ENCODE measurements at regions not wholly inside any gene's neighbourhood (a gene's known extent, or its start where the extent isn't known, plus 50 kb on each side); places are given as distances from the start of the nearest gene placed in this dataset.

DNA sequence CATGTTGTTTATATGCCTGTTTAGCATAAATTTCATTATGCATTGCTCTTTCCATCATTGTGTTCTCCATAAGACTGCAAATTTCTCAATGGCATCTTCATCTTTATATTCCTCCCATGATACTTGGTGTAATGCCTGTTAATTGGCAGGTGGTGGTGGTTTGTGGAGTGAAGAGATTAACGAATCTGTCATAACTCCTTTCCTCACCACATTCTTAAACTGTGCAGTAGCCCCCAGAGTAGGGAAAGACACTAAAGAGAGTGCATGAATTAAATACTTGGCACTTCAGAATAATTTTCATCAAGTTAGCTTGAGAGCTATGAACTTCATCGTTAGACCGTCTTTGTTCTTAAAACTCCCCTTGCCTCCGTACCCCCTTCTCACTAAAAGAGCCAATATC, 329.7 kb downstream of the HS3ST3B1 start:
- H3K27ac Mint-ChIP-seq = no peak overlapping the region
- ATAC-seq (no peak), DNase-seq (no peak)
- no peaks in the 10 kb centered on the region for H3K36me3 Mint-ChIP-seq (ENCODE audit: low read depth)
- no peaks in the 10 kb centered on the region for H3K4me1 Mint-ChIP-seq (ENCODE audit: low read depth)
- CTCF ChIA-PET = no interaction called here
- no peak overlapping the region for H3K4me3 Mint-ChIP-seq
- H3K27me3 Mint-ChIP-seq (ENCODE audit: low read depth) = no peaks in the 10 kb centered on the region
- POLR2A ChIA-PET = no interaction called here
- no peaks in the 10 kb centered on the region for H3K9me3 Mint-ChIP-seq (ENCODE audit: insufficient read depth)

DNA sequence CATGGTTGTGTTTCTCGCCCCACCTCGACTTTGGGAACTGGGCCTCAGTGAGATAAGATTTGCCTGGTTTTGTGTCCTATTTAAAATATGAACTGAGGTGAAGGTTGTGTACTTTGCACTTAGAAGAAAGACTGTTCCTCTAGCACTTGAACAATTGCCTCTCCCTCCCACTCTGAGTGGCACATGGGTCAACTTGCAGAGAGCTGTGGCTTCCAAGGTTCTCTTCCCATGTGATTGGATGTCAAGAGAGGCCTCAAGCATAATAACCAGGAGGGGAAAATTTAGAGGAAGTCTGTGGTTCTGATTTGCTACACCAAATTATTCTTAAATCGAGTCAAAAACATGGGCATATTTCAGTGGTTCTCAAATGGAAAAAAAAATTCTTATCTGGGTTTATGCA, 329.2 kb downstream of the HS3ST3B1 start:
- no peak overlapping the region for H3K27ac Mint-ChIP-seq
- H3K4me3 Mint-ChIP-seq = no peak overlapping the region
- no peaks in the 10 kb centered on the region for H3K4me1 Mint-ChIP-seq (ENCODE audit: low read depth)
- CTCF ChIA-PET = no interaction called here
- no peak for ATAC-seq
- no peaks in the 10 kb centered on the region for H3K27me3 Mint-ChIP-seq (ENCODE audit: low read depth)
- no peak for DNase-seq
- H3K9me3 Mint-ChIP-seq (ENCODE audit: insufficient read depth) = no peaks in the 10 kb centered on the region
- no peaks in the 10 kb centered on the region for H3K36me3 Mint-ChIP-seq (ENCODE audit: low read depth)
- POLR2A ChIA-PET = no interaction called here

DNA sequence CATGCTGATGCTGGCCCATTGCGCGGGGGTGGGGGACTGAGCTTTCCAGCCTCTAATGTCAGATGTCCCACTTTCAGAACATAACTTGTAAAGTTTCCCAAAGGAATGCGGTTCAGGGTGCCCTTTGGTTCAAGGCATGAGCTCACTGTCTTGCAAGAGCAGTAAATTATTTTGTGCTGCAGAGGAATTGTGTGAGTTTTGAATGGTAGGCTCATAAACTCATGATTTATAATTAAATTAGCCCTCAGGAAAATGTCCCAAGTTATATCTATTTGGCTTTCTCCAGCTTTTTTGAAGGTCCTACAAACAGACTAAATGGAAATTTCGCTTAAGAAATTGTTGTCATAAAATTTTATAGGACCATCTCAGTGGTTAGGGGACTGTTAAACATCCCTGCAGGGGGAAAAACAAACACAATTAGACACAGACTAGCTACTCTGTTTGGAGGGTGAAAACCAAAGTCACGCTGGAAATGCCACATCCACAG, 321.8 kb downstream of the HS3ST3B1 start:
- Mint-ChIP-seq H3K4me1 (ENCODE audit: low read depth) (no peaks in the 10 kb centered on the region), H3K27me3 (ENCODE audit: low read depth) (no peaks in the 10 kb centered on the region), H3K27ac (no peak overlapping the region), H3K4me3 (no peak overlapping the region), H3K9me3 (ENCODE audit: insufficient read depth) (no peaks in the 10 kb centered on the region), H3K36me3 (ENCODE audit: low read depth) (no peaks in the 10 kb centered on the region)
- POLR2A ChIA-PET = no interaction called here
- no peak for DNase-seq
- CTCF ChIA-PET = no interaction called here
- no peak for ATAC-seq

DNA sequence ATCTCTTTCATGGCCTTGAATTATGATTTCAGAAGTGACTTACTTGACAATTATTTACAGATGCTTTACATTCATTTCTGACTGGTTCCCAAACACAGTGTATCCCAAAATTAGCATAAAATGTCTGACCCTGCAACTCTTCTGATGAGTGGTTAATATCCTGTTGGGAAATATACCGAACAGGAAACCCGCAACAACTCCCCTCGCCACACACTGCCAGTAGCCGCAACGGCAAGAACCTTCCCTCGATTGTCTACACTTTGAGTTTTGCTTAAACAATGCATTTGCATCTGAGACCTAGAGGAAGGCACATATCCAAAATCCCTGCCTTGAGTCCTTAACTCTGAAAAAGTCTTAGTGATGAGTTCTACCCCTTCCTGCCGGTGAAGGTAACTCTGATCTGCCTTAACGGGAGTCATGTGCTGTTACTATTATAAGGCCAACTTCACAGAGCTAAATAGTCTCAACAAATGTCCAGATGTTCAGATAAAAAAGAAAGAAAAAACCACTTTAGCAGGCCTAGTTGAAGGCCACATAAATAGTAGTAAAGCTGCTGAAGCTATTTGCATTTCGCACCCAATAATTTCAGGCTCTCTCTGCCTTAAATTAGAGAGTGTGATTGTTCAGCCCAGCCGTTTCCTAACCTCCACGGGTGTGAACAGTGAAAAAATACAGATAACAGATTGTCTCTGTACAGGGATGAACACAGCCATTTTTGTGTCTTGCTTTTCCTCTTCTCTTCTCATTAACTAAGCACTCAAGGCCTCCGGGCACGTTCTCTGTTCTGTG, 321.1 kb downstream of the HS3ST3B1 start:
- H3K4me3 Mint-ChIP-seq = no peak overlapping the region
- H3K27me3 Mint-ChIP-seq (ENCODE audit: low read depth) = no peaks in the 10 kb centered on the region
- no peaks in the 10 kb centered on the region for H3K9me3 Mint-ChIP-seq (ENCODE audit: insufficient read depth)
- no peak for DNase-seq
- H3K36me3 Mint-ChIP-seq (ENCODE audit: low read depth) = no peaks in the 10 kb centered on the region
- no peak for ATAC-seq
- no peaks in the 10 kb centered on the region for H3K4me1 Mint-ChIP-seq (ENCODE audit: low read depth)
- ChIA-PET CTCF (no interaction called here), POLR2A (no interaction called here)
- H3K27ac Mint-ChIP-seq = no peak overlapping the region

DNA sequence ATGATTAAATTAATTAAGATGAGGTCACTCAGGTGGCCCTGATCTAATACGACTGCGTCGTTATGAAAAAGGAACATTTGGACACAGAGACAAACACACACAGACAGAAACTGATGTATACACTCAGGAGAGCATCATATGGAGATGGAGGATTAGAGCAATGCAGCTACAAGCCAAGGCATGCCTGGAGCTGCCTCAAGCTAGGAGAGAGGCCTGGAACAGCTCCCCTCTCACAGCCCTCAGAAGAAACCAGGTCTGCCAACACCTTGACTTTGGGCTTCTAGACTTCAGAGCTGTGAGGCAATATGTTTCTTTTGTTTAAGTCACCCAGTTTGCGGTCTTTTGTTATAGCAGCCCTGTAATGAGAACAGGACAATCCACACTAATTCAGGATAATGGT, 318.9 kb downstream of the HS3ST3B1 start:
- H3K36me3 Mint-ChIP-seq (ENCODE audit: low read depth) = no peaks in the 10 kb centered on the region
- no peaks in the 10 kb centered on the region for H3K4me1 Mint-ChIP-seq (ENCODE audit: low read depth)
- ChIA-PET CTCF (no interaction called here), POLR2A (no interaction called here)
- no peak for ATAC-seq
- DNase-seq = no peak
- H3K4me3 Mint-ChIP-seq = no peak overlapping the region
- H3K27me3 Mint-ChIP-seq (ENCODE audit: low read depth) = no peaks in the 10 kb centered on the region
- H3K9me3 Mint-ChIP-seq (ENCODE audit: insufficient read depth) = no peaks in the 10 kb centered on the region
- H3K27ac Mint-ChIP-seq = no peak overlapping the region

DNA sequence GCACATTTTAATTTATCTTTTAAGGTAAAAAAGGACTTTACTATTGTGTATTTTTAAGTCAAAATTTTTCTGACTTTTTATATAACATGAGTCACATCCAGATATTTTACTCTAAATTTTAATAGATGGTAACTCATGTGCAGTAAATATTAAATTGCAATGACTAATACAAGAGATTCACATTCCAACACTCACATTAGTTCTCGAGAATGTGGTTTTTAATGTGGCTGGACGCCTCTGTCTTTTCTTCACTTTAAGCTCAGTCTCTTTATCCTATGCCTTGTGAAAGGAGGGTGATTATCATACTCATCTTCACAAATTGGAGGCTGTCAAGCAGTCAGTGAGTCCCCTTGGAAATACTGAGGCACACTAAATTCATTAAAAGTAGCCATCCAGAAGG, 315.6 kb downstream of the HS3ST3B1 start:
- ChIA-PET POLR2A (no interaction called here), CTCF (no interaction called here)
- Mint-ChIP-seq H3K4me3 (no peak overlapping the region), H3K36me3 (ENCODE audit: low read depth) (no peaks in the 10 kb centered on the region), H3K9me3 (ENCODE audit: insufficient read depth) (peaks cover 8% of the 10 kb centered on the region), H3K4me1 (ENCODE audit: low read depth) (no peaks in the 10 kb centered on the region), H3K27me3 (ENCODE audit: low read depth) (no peaks in the 10 kb centered on the region), H3K27ac (no peak overlapping the region)
- ATAC-seq (no peak), DNase-seq (no peak)

DNA sequence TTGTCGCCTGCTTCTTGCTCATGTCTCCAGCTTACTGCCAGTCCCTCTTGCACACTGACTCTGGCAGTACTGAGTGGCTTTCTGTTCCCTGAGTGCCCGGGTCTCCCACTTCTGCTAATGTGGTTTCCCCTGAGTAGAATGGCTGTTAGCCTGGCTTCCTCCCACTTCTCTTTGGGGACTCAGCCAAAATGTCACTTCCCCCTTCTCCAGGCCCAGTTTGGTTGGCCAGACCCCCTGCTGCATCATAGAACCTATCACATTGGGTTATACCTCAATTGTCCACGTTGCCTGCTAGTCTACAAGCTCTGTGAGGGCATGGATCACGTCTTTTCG, 304.4 kb downstream of the HS3ST3B1 start:
- H3K9me3 Mint-ChIP-seq (ENCODE audit: insufficient read depth) = no peaks in the 10 kb centered on the region
- CTCF ChIA-PET = no interaction called here
- no peaks in the 10 kb centered on the region for H3K27me3 Mint-ChIP-seq (ENCODE audit: low read depth)
- peaks cover 3% of the 10 kb centered on the region for H3K4me1 Mint-ChIP-seq (ENCODE audit: low read depth)
- H3K27ac Mint-ChIP-seq = no peak overlapping the region
- H3K36me3 Mint-ChIP-seq (ENCODE audit: low read depth) = no peaks in the 10 kb centered on the region
- no peak overlapping the region for H3K4me3 Mint-ChIP-seq
- POLR2A ChIA-PET = no interaction called here
- DNase-seq (no peak), ATAC-seq (no peak)

DNA sequence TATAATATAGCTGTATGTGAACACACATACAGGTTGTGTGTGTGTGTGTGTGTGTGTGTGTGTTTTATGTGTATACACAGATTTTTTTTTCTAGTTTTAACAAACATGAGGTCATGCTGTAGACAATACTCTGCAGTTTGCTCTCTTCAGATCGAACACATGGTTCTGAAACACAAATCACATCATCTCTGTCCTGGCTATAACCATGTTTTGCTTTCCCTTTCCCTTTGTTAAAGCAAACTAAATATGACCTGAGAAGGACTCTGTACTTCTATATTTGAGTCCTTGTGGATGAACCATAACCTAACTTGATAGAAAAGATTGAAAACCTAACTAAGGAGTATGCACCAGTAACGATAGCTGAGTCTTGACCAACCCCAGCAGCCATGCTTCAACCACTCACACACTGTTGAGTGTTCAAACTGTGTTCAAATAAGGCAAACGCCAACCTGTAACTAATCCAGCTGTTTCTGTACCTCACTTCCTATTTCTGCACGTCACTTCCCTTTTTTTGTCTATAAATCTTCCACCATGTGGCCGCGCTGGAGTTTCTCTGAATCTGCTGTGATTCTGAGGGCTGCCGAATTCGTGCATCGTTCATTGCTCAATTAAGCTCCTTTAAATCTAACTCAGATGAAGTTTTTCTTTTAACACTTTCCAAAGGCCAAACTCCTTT, 303.8 kb downstream of the HS3ST3B1 start:
- DNase-seq = no peak
- CTCF ChIA-PET = no interaction called here

DNA sequence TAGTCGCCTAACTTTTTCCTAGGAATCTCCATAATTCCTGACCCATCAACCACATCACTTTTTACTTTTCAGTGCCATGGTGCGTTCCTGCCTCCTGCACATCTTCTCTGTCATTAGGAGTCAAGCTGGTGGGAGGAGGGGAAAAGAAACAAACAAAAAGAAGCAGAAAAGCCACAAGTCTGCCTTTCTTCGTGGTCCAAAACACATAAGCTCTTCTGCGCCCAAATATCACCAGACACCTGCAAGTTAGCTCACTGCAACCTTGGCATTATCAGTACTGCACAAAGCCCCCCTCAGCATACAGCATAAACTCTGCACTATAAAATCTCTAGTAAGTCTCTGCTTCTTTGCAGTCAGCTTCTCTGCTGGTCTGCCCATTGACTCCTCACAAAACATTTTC, 295.3 kb downstream of the HS3ST3B1 start:
- no peak overlapping the region for H3K27ac Mint-ChIP-seq
- H3K36me3 Mint-ChIP-seq (ENCODE audit: low read depth) = no peaks in the 10 kb centered on the region
- ATAC-seq (no peak), DNase-seq (no peak)
- peaks cover 5% of the 10 kb centered on the region for H3K27me3 Mint-ChIP-seq (ENCODE audit: low read depth)
- H3K4me3 Mint-ChIP-seq = no peak overlapping the region
- no peaks in the 10 kb centered on the region for H3K4me1 Mint-ChIP-seq (ENCODE audit: low read depth)
- no peaks in the 10 kb centered on the region for H3K9me3 Mint-ChIP-seq (ENCODE audit: insufficient read depth)
- POLR2A ChIA-PET = interaction anchor here (0.6 kb wide), 1 partner anchor 11 kb away, joined by 3 read pairs; no protein-coding TSS in a partner anchor
- CTCF ChIA-PET = no interaction called here

More for the DNA sequence above, 303.8 kb downstream of the HS3ST3B1 start:
- ATAC-seq = no peak
- H3K4me1 Mint-ChIP-seq (ENCODE audit: low read depth) = peaks cover 3% of the 10 kb centered on the region
- H3K27me3 Mint-ChIP-seq (ENCODE audit: low read depth) = no peaks in the 10 kb centered on the region
- no peaks in the 10 kb centered on the region for H3K36me3 Mint-ChIP-seq (ENCODE audit: low read depth)
- no peaks in the 10 kb centered on the region for H3K9me3 Mint-ChIP-seq (ENCODE audit: insufficient read depth)
- H3K4me3 Mint-ChIP-seq = no peak overlapping the region
- POLR2A ChIA-PET = no interaction called here
- H3K27ac Mint-ChIP-seq = peak overlapping the region; percentile 27

DNA sequence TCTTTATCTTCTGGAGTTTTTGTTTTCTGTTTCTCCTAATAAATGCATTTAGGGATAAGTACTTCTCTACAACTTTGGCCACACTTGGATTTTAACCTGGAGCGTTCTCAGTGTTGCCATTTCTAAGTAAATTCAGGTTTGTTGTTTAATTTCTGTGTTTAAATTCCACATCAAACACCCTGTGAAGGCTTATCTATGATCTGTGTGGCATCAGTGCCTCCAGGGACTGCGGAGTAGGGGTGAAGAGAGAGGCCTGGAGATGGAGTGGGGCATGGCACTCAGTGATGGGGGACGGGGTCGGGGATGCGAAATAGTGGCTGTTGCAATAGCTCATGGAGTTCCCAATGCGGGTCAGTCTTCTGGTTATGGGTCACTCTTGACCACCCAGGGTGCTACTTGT, 294.8 kb downstream of the HS3ST3B1 start:
- ChIA-PET POLR2A (no interaction called here), CTCF (no interaction called here)
- Mint-ChIP-seq H3K4me1 (ENCODE audit: low read depth) (no peaks in the 10 kb centered on the region), H3K27ac (no peak overlapping the region), H3K9me3 (ENCODE audit: insufficient read depth) (no peaks in the 10 kb centered on the region), H3K36me3 (ENCODE audit: low read depth) (no peaks in the 10 kb centered on the region), H3K4me3 (no peak overlapping the region), H3K27me3 (ENCODE audit: low read depth) (peaks cover 5% of the 10 kb centered on the region)
- ATAC-seq = no peak
- DNase-seq = no peak

DNA sequence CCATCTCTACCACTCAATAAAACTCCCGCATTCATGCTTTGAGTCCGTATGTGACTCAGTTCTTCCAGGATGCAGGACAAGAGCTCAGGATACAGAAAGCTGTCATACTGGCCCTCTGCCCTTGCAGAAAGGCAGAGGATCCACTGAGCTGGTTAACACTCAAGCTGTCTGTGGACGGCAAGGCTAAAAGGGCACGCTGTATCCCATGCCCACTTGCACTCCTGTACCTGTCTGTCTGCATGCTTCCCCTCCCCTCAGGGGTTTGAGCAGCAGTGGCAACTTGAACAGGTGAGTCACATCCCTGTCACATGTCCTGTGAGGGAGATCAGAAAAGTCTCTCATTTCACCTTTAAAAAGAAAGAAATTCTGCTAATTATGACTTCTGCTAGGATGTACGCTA, 293.8 kb downstream of the HS3ST3B1 start:
- no peak for ATAC-seq
- Mint-ChIP-seq H3K9me3 (ENCODE audit: insufficient read depth) (no peaks in the 10 kb centered on the region), H3K4me1 (ENCODE audit: low read depth) (no peaks in the 10 kb centered on the region), H3K36me3 (ENCODE audit: low read depth) (no peaks in the 10 kb centered on the region), H3K4me3 (no peak overlapping the region), H3K27ac (no peak overlapping the region), H3K27me3 (ENCODE audit: low read depth) (peaks cover 5% of the 10 kb centered on the region)
- DNase-seq = no peak
- ChIA-PET CTCF (no interaction called here), POLR2A (no interaction called here)

DNA sequence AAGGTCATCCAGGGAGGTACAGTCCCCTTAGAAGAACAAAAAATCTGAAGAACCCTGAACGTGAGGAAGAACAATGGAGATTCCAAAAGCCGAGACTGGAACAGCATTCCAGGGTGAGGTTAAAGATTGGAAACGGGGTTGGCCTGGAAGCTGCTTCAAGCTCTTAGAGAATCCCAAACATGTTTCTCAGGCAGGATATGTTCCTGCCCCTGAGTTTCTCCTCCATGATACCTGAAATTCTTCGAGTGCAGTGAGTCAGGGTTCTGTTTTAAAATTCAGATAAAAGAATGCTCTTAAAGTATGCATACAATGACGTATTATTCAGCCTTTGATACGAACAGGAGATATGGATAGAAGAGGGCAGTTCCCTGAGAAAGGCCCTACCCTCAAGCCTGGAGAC, 293.1 kb downstream of the HS3ST3B1 start:
- ATAC-seq = no peak
- ChIA-PET POLR2A (no interaction called here), CTCF (no interaction called here)
- Mint-ChIP-seq H3K4me1 (ENCODE audit: low read depth) (no peaks in the 10 kb centered on the region), H3K9me3 (ENCODE audit: insufficient read depth) (no peaks in the 10 kb centered on the region), H3K27ac (no peak overlapping the region), H3K27me3 (ENCODE audit: low read depth) (peaks cover 5% of the 10 kb centered on the region), H3K36me3 (ENCODE audit: low read depth) (no peaks in the 10 kb centered on the region), H3K4me3 (no peak overlapping the region)
- DNase-seq = no peak
